B cell (primary cell): ENCODE measurements at regions not wholly inside any gene's neighbourhood (a gene's known extent, or its start where the extent isn't known, plus 50 kb on each side); places are given as distances from the start of the nearest gene placed in this dataset.

Experiments
- ATAC-seq: fragments of 200-7000 bp; cut with Tn5 transposase; one replicate; pipeline ENCODE4 v1.10.0; 2021; ENCODE audit warnings: low read depth, mild to moderate bottlenecking, moderate number of reproducible peaks, moderate library complexity
- CTCF ChIA-PET: fragments of 350-600 bp; sonication (Branson Sonifier 250); formaldehyde crosslinking; loops from one replicate; lab custom pipeline; 2021; ENCODE audit warnings: antibody characterized with exemption, inconsistent platforms; lab: Charles Lee
- POLR2A ChIA-PET: fragments of 350-600 bp; sonication (Branson Sonifier 250); formaldehyde crosslinking; loops from one replicate; lab custom pipeline; 2021; ENCODE audit warnings: antibody characterized with exemption; lab: Charles Lee
- DNase-seq: peaks from one replicate; pipeline ENCODE4 v3.0.0; 2013
- H2AFZ ChIP-seq: 2 replicates; pipeline ENCODE4 v1.6.1; 2012; ENCODE audit warnings: mild to moderate bottlenecking, low read depth, low read length; ENCODE audit not compliant: insufficient read depth, poor library complexity, severe bottlenecking
- H3K27ac ChIP-seq, 2 donors: 1 replicate in 1 of 2; 2 replicates in 1 of 2; pipeline ENCODE4 v1.5.1; 2012 to 2013; ENCODE audit warnings: low read length in 2 of 2, mild to moderate bottlenecking in 2 of 2, moderate library complexity in 1 of 2
- H3K27me3 ChIP-seq, 4 experiments: fragments of 200-600 bp in 1 of 4; sonication (generic) in 1 of 4; replicated peaks in 1 of 4; 1 replicate in 2 of 4; 2 replicates in 2 of 4; pipeline versions ENCODE4 v1.6.1 to v1.7.0; 2013 to 2016; ENCODE audit warnings: low read length in 3 of 4, mild to moderate bottlenecking in 2 of 4, mixed read lengths in 1 of 4, moderate library complexity in 1 of 4; ENCODE audit not compliant: insufficient read depth in 4 of 4, control insufficient read depth in 3 of 4; ENCODE audit errors: control extremely low read depth in 1 of 4
- H3K36me3 ChIP-seq, 2 experiments: replicated peaks in 1 of 2; 1 replicate in 1 of 2; 2 replicates in 1 of 2; pipeline versions ENCODE4 v1.6.1 to v1.7.1; 2013; ENCODE audit warnings: low read length in 1 of 2; ENCODE audit not compliant: insufficient read depth in 2 of 2, control insufficient read depth in 1 of 2; ENCODE audit errors: control extremely low read depth in 1 of 2, extremely low read depth in 1 of 2
- H3K4me1 ChIP-seq, 2 donors: fragments of 200-600 bp in 1 of 2; sonication (generic) in 1 of 2; 1 replicate in 1 of 2; 2 replicates in 1 of 2; pipeline versions ENCODE4 v1.5.1 to v1.6.1; 2013 to 2017; ENCODE audit warnings: low read length in 2 of 2; ENCODE audit not compliant: control insufficient read depth in 2 of 2, insufficient read depth in 2 of 2
- H3K4me2 ChIP-seq: replicated peaks from 2 replicates; pipeline ENCODE3; 2012; ENCODE audit warnings: mild to moderate bottlenecking, low read depth, low read length; ENCODE audit not compliant: poor library complexity, severe bottlenecking
- H3K4me3 ChIP-seq, 5 experiments: fragments of 200-600 bp in 1 of 5; sonication (generic) in 1 of 5; 1 replicate in 3 of 5; 2 replicates in 2 of 5; pipeline versions ENCODE4 v1.5.1 to v1.7.0; 2011 to 2016; ENCODE audit warnings: low read length in 4 of 5, mild to moderate bottlenecking in 4 of 5, low read depth in 2 of 5, control low read depth in 1 of 5, moderate library complexity in 1 of 5; ENCODE audit not compliant: insufficient read depth in 1 of 5; ENCODE audit errors: control extremely low read depth in 1 of 5, extremely low read depth in 1 of 5
- H3K79me2 ChIP-seq: fragments of 200-600 bp; sonication (generic); one replicate; pipeline ENCODE4 v1.6.0; 2016; ENCODE audit warnings: low read length; ENCODE audit not compliant: control insufficient read depth, insufficient read depth
- H3K9ac ChIP-seq: fragments of 200-600 bp; sonication (generic); 2 replicates; pipeline ENCODE4 v1.6.1; 2017; ENCODE audit warnings: mild to moderate bottlenecking, low read length, moderate library complexity
- H3K9me3 ChIP-seq, 3 donors: one replicate each; pipeline versions ENCODE4 v1.6.1 to v1.7.1; 2013; ENCODE audit warnings: low read length in 2 of 3; ENCODE audit not compliant: control insufficient read depth in 2 of 3, insufficient read depth in 1 of 3; ENCODE audit errors: control extremely low read depth in 1 of 3
- H4K20me1 ChIP-seq: 2 replicates; pipeline ENCODE4 v1.6.0; 2012; ENCODE audit warnings: mild to moderate bottlenecking, low read length; ENCODE audit not compliant: insufficient read depth, control insufficient read depth, poor library complexity, severe bottlenecking
- H3K27ac Mint-ChIP-seq: one replicate; pipeline ENCODE4 v1.8.0; 2021; ENCODE audit warnings: mixed read lengths
- H3K27me3 Mint-ChIP-seq: one replicate; pipeline ENCODE4 v1.8.0; 2021; ENCODE audit warnings: mixed read lengths
- H3K4me1 Mint-ChIP-seq: one replicate; pipeline ENCODE4 v1.8.0; 2021; ENCODE audit warnings: mixed read lengths
- H3K4me3 Mint-ChIP-seq: one replicate; pipeline ENCODE4 v1.8.0; 2021; ENCODE audit warnings: mixed read lengths
- H3K9me3 Mint-ChIP-seq: one replicate; pipeline ENCODE4 v1.8.0; 2022; ENCODE audit warnings: mixed read lengths; ENCODE audit not compliant: insufficient read depth
- CTCF ChIP-seq: fragments of 200-600 bp; IDR thresholded peaks from one replicate; pipeline ENCODE4 v1.8.0; 2022; ENCODE audit warnings: antibody characterized with exemption, mild to moderate bottlenecking
- EZH2 ChIP-seq: IDR thresholded peaks from 2 replicates; pipeline ENCODE4 v1.6.1; 2012; ENCODE audit warnings: borderline replicate concordance, low read depth, mild to moderate bottlenecking, moderate library complexity, low read length; ENCODE audit not compliant: insufficient read depth, poor library complexity, severe bottlenecking
- whole genome bisulfite sequencing: methylation state at CpG from one replicate; pipeline ENCODE4 v1.1.5; 2013; ENCODE audit warnings: missing lambda C conversion rate; ENCODE audit not compliant: insufficient coverage; 5-methylcytosine and 5-hydroxymethylcytosine counted together
- intact Hi-C: fragments of 100-400 bp; cut with micrococcal nuclease; formaldehyde crosslinking; loops from one replicate; pipeline ENCODE4 v1.10.0; 2022

DNA sequence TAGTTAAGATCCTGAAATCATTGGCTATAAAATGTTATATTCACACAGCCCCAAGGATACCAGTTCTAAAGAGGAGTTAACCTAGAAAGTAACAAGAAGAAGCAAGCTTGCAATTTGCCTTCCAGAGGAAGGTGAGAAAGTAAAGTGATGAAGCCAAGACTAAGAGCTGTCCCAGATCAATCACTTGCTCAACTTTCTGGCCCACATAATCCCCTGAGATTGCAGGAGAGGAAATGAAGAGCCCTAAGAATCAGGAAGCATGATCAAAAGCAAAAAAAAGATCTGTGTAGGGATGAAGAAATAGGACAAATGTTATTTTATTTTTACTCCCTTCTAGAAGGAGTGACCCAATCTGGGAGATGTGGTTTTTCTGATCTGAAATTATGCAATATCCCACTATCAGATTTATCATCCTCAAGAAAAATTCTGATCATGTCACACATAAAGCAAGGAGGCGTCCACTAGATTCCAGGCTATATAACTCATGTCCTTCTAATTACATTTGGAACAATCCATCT, 180.3 kb upstream of the GUCY1A2 start:
- Mint-ChIP-seq H3K9me3 (peaks cover 3% of the 10 kb centered on the region), H3K4me3 (no peak overlapping the region), H3K27ac (no peak overlapping the region), H3K27me3 (no peaks in the 10 kb centered on the region), H3K4me1 (no peaks in the 10 kb centered on the region)
- no peak for DNase-seq
- ChIA-PET CTCF (no interaction called here), POLR2A (no interaction called here)
- no peaks in the 10 kb centered on the region for H4K20me1 ChIP-seq
- H3K9me3 ChIP-seq = peaks cover 0 to 2% (median 0%) of the 10 kb centered on the region in 3 donors
- intact Hi-C loops = no loop called here
- H3K4me2 ChIP-seq = no peak overlapping the region
- no peak overlapping the region for H3K27ac ChIP-seq
- H3K27me3 ChIP-seq = no peaks in the 10 kb centered on the region
- no peaks in the 10 kb centered on the region for H3K36me3 ChIP-seq
- no peak overlapping the region for H3K4me3 ChIP-seq
- H2AFZ ChIP-seq = no peak overlapping the region
- ATAC-seq = no peak
- no peaks in the 10 kb centered on the region for H3K4me1 ChIP-seq
- no CpG with 5 or more reads among the region's 1 CpG for WGBS
- no peaks in the 10 kb centered on the region for H3K79me2 ChIP-seq
- H3K9ac ChIP-seq = no peak overlapping the region
- no peak for TF ChIP-seq EZH2
- no peak for TF ChIP-seq CTCF

DNA sequence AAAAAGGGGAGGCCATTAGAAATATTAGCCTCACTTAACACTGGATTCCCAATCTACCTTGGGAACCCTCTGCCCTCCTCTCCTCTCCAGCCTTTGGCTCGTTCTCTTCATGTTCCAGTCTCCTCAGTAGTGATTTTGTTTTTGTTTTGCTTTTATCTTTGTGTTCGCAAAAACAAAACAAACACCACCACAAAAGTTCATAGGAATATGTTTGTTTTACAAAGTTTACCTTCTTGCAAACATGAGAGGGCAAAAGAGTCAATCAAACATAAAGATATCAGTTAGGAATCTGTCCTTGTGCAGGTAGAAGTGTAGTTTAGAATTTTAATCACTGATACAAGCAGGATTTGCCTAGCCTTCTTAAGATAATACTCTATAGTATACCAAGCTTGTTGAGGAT, 179.7 kb upstream of the GUCY1A2 start:
- Histone ChIP-seq H3K79me2 (no peaks in the 10 kb centered on the region), H3K4me2 (no peak overlapping the region), H4K20me1 (no peaks in the 10 kb centered on the region), H3K9ac (no peak overlapping the region), H3K27ac (no peak overlapping the region), H3K9me3 (peaks cover 0 to 2% (median 2%) of the 10 kb centered on the region in 3 donors), H3K36me3 (no peaks in the 10 kb centered on the region), H3K4me3 (no peak overlapping the region), H2AFZ (no peak overlapping the region), H3K27me3 (no peaks in the 10 kb centered on the region), H3K4me1 (no peaks in the 10 kb centered on the region)
- Mint-ChIP-seq H3K27me3 (no peaks in the 10 kb centered on the region), H3K4me3 (no peak overlapping the region), H3K4me1 (no peaks in the 10 kb centered on the region), H3K9me3 (peaks cover 3% of the 10 kb centered on the region), H3K27ac (no peak overlapping the region)
- ChIA-PET POLR2A (no interaction called here), CTCF (no interaction called here)
- no peak for DNase-seq
- no CpG with 5 or more reads among the region's 2 CpGs for whole genome bisulfite sequencing
- no peak for ATAC-seq
- intact Hi-C loops = no loop called here
- TF ChIP-seq EZH2 (no peak), CTCF (no peak)
